Fibroblast of skin of back (primary cell): ENCODE measurements at regions not wholly inside any gene's neighbourhood (a gene's known extent, or its start where the extent isn't known, plus 50 kb on each side); places are given as distances from the start of the nearest gene placed in this dataset.
"Not testable (repeated sequence)": the region's sequence is repeated elsewhere in the genome, so short reads cannot be mapped to it uniquely, and the experiment has no call there.

ENCODE experiments used
- DNase-seq: peaks from one replicate; pipeline ENCODE4 v3.0.0-alpha.2; 2013

- DNase-seq, result no peak
These were observed 227.4 kb downstream of the RPAP3 start for GRCh38 chr12:47478426-47478825.

DNA sequence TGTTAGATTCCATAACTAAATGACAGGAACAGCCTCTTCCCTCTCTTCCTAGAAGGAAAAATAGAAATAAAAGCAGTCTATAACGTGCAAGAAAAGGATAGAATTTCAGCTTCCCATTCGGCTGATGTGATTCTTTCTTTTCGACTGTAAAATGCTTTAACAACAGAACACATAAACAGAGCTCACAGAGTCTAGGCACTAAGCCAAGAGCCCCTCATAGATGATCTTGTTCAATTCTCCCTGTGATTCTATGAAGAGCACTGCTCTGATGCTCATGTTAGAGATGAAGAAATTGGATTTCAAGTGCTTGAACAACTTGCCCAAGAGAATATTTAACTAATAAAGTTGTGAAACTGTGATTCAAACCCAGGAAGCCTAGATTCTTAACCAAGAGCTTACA, 232.7 kb downstream of the RPAP3 start:
- DNase-seq, result no peak

GRCh38 chr12:47470349-47470748, 235.5 kb downstream of the RPAP3 start:
- DNase-seq, result not testable (repeated sequence)

DNA sequence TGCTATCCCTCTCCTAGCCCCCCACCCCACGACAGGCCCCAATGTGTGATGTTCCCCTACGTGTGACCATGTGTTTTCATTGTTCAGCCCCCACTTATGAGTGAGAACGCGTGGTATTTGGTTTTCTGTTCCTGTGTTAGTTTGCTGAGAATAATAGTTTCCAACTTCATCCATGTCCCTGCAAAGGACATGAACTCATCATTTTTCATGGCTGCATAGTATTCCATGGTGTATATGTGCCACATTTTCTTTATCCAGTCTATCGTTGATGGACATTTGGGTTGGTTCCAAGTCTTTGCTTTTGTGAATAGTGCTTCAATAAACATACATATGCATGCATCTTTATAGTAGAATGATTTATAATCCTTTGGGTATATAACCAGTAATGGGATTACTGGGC, 241.9 kb downstream of the RPAP3 start:
- not testable (repeated sequence) for DNase-seq

DNA sequence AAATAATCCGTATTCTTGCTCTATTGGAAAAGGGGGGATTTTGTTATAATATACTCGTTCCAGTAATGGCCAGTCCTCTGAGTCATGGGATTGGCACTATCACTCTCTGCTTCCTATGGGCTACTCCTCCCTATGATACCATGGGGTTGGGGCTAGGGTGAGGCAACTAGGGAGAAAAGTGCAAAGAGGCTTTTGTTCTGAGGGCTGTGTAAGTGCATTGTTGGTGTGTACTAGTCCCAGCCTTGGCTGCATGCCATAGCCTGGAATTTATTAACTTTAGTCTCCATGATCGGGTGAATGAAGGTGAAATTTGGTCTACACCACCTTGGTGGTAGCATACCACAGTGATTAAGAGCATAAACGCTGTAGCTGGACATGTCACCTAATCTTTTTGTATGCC, 247.6 kb downstream of the RPAP3 start:
- DNase-seq, result peak; percentile 6

DNA sequence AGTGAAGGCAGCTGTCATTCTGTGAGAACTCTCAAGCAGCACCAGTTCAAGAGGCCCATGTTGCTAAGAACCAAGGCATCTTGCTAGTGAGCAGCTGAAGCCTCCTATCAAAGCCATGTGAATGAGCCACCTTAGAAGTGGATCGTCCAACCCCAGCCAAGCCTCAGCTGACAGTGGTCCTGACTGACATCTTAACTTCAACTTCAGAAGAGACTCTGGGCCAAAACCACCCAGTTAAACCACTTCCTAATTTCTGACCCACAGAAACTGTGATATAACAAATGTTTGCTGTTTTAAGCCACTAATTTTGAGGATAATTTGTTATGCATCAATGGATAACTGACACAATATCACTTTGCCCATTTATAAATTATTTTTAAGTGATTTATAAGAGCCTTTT, 256.0 kb downstream of the RPAP3 start:
- DNase-seq, result no peak

DNA sequence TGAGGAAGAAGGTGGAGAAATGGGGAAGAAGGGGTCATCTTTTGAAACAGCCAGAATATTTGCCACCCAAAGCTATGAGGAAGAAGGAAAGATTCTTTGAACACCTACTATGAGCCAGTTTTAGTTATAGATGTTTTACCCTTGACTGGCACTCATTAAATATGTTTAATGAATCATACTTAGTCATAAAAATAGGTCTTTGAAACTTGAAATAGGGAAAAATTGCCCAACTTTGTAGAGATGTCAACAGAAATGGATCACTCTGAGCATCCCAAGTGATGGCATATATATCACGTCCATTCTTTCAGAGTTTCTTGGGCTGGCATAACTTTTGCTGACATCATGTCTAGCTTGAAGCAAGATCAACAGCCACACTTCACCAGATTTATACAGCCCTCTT, 263.5 kb downstream of the RPAP3 start:
- DNase-seq, result no peak

- DNase-seq, result no peak
These were observed 264.3 kb downstream of the RPAP3 start for GRCh38 chr12:47441490-47441889.

DNA sequence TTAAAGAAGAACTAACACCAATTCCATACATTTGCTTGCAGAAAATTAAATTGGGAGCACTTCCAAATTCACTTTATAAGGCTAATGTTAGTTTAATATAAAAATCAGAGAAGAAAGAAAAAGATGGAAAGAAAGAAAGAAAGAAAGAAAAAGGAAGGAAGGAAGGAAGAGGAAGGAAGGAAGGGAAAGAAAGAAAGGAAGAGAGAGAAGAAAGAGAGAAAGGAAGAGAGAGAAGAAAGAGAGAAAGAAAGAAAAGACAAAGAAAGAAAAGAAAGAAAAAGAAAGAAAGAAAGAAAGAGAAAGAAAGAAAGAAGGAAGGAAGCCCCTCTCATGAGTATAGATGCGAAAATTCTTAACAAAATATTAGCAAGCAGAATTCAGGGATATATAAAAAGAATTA, 267.7 kb downstream of the RPAP3 start:
- no peak for DNase-seq

DNA sequence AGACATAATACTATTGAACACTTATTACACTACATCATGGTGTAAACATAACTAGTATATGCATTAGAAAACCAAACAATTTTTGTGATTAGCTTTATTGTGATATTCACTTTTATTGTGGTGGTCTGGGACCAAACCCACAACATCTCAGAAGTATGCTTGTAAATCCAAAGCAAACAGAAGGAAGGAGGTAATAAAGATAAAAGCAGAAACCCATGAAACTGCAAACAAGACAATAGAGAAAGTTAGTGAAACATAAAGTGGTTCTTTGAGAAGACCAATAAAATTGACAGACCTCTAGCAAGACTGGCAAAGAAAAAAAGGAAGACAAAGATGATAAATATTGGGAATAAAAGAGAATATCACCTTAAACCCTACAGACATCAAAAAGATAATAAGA, 268.3 kb downstream of the RPAP3 start:
- DNase-seq, result no peak

DNA sequence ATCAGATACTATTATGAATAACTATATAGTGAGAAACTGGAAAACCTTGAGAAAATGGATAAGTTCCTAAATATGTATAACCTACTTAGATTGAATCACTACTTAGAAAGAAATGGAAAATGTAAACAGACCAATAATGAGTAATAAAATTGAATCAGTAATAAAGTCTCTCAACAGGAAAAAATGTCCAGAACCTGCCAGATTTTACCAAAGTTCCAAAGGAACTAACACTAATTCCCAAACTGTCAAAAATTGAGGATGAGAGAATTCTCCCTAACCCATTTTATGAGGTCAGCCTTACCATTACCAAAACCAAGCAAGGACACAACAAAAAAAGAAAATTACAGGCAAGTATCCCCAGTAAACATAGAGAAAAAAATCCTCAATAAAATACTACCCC, 272.0 kb downstream of the RPAP3 start:
- no peak for DNase-seq

GRCh38 chr12:47426678-47427309, 279.0 kb downstream of the RPAP3 start:
- not testable (repeated sequence) for DNase-seq

- DNase-seq, result no peak
These were observed 283.2 kb downstream of the RPAP3 start for GRCh38 chr12:47422611-47423010.

GRCh38 chr12:47419497-47419896, 286.3 kb downstream of the RPAP3 start:
- peak; percentile 56 for DNase-seq

- DNase-seq, result no peak
These were observed 287.9 kb downstream of the RPAP3 start for GRCh38 chr12:47417955-47418354.

GRCh38 chr12:47417121-47417520, 288.7 kb downstream of the RPAP3 start:
- DNase-seq, result no peak

- DNase-seq, result no peak
These were observed 290.8 kb downstream of the RPAP3 start for GRCh38 chr12:47415054-47415453.

GRCh38 chr12:47414511-47414910, 291.3 kb downstream of the RPAP3 start:
- DNase-seq, result no peak

- peak; percentile 72 for DNase-seq
These were observed 292.0 kb downstream of the RPAP3 start for GRCh38 chr12:47413806-47414205.

GRCh38 chr12:47412601-47413236, 293.1 kb downstream of the RPAP3 start:
- DNase-seq, result no peak

GRCh38 chr12:47411966-47412365, 293.9 kb downstream of the RPAP3 start:
- DNase-seq, result no peak

DNA sequence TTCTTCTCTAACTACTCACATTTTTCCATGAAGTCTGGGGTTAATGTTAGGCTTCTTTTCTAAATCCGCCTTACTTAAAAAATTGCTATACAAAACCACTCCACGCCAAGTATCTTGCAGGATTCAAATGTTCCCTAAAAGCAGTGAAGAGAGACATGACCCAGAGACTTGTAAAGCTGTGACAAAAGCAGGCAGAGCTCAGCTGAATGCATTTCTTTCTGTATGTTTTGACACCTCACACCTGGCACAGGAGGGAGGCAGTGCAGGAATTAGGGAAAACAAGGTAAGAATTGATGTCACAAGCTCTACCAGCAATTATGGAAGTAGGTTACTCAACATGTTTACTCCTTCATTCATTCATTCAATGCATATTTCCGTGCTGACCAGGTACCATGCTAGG, 295.0 kb downstream of the RPAP3 start:
- no peak for DNase-seq

- no peak for DNase-seq
These were observed 295.4 kb downstream of the RPAP3 start for GRCh38 chr12:47410383-47410782.

DNA sequence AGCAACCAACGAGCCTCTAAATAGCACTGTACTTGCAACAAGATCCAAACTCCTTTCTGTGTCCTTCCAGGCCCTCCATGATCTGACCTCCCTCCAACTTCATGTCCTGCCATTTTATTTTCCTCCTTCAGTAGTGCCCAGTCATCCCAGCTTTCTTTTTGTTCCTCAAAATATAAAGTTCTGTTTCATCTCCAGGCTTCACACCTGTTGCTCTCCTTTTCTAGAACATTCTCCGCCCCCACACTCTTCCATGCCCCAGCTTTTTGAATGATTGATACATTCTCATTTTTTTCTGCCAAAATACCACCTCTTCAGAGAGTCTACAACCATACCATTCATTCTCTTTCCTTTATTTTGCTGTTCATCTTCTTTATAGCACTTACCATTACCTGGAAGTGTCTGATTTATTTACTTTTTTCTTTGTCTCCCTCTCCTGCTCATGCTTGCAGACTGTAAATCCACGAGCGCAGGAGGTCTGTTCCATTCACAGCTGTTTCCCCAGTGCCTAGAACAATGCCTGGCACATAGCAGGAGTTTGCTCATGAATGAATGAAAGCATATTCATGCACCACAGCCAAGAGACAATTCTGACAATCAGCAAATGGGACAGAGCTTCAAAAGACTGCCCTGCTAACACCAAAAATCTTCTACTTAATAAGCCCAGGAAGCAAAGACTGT, 296.4 kb downstream of the RPAP3 start:
- no peak for DNase-seq
